ENCODE measurements at regions not wholly inside any gene's neighbourhood (a gene's known extent, or its start where the extent isn't known, plus 50 kb on each side); places are given as distances from the start of the nearest gene placed in this dataset.

DNA sequence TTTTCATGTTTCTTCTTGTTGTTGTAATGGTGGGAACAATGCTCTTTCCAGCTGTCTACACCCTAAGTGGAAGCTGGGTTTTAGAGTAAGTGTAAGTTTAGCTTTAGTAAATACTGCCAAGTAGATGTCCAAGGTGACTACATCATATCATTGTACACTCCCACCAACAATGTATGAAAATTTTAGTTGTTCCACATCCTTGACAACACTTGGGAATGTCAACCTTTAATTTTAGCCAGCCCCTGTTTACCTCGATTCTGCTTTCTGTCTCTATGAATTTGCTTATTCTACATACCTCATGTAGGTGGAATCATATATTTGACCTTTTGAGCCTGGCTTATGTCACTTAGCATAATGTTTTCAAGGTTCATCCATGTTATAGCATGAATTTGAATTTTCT is 93.0 kb downstream of the MTPAP start:
- no peak for DNase-seq

DNA sequence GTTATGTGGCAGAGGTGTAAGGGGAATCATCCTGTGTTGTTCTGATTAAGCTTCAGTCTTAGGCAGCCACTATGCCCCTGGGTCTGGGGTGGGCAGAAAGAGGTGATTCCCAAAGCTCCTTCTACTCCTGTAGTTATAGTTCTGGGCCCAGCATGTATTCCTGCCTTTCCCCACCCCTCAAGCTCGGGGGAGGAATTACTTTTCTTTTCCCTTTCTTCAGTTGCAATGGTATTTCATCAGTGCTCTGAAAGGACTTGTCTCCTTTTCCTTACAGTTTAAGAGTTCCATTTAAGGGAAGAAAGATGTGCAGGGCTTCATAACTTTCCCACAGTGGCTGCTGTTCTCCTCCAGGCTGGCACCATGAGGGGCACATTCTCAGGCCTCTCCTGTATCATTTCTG is 94.2 kb downstream of the MTPAP start:
- DNase-seq, result no peak

DNA sequence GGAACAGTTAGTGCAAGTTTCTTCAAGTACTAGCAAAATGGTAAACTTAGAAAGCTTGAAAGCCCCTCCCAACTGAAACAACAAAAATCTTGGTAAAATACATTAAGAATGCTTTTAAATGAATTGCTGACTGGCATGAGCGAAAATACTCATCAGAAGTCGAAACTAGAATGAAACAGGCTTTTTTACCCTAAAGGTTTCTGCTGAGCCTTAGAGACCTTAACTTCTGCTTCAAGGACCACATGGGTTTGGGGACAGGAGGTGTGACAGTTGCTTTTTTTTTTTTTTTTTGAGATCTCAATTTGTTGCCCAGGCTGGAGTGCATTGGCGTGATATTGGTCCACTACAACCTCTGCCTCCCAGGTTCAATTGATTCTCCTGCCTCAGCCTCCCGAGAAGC is 100.3 kb downstream of the MTPAP start:
- no peak for DNase-seq

DNA sequence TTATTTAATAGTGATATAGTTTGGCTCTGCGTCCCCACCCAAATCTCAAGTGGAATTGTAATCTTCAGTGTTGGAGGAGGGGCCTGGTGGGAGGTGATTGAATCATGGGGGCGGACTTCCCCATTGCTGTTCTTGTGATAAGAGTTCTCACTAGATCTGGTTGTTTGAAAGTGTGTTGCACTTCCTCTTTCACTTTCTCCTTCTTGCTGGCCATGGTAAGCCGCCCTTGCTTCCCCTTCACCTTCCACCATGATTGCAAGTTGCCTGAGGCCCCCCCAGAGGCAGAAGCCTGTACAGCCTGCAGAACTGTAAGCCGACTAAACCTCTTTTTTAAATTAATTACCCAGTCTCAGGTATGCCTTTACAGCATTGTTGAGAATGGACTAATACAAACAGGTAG is 101.4 kb downstream of the MTPAP start:
- DNase-seq, result no peak

DNA sequence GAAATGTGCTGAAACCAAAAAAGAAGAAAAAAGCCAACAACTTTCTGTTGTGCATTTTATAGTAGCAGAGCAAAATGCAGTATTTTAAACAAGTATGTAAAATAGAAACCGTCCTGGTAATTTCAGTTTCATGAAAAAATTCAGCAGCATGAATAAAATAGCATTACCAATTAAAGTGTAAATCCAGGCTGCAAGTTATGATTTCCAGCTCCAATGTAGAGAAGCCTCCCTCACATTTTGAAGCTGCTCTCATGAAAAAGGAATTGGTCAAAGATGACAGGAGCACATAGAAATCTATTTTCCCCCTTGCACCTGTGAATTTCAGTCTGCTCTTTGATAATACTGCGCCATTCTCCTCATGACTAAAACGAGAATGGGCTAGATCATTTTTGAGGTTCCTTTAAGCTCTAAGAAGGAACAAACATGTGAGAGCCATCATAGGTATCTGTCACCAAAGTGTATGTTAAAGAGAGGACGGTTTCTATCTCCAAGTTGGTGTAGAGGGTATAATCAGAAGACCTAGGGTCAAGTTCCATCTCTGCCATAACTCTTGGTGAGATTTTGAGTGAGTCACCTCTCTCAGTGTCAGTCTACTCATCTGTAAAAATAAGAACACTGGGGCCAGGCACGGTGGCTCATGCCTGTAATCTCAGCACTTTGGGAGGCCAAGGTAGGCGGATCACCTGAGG is 107.5 kb downstream of the MTPAP start:
- DNase-seq, result no peak

DNA sequence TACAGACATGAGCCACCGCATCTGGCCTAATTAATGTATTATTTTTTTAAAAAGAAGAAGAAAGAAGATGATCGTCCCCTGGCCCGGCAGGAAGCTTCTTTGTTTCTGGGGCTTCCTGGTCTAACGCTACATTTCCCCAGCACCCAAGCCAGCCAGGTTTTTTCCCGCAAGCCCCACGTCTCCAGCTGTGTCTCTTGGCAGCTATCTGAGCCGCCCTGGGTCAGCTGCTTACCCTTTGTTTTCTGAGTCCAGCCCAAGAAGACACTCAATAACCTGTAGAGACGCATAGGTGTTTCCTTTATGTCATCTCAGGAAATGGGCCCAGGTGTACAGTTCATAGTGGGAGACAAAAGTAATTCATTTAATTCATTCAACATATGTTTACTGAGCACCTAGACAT is 110.2 kb downstream of the MTPAP start:
- no peak for DNase-seq

DNA sequence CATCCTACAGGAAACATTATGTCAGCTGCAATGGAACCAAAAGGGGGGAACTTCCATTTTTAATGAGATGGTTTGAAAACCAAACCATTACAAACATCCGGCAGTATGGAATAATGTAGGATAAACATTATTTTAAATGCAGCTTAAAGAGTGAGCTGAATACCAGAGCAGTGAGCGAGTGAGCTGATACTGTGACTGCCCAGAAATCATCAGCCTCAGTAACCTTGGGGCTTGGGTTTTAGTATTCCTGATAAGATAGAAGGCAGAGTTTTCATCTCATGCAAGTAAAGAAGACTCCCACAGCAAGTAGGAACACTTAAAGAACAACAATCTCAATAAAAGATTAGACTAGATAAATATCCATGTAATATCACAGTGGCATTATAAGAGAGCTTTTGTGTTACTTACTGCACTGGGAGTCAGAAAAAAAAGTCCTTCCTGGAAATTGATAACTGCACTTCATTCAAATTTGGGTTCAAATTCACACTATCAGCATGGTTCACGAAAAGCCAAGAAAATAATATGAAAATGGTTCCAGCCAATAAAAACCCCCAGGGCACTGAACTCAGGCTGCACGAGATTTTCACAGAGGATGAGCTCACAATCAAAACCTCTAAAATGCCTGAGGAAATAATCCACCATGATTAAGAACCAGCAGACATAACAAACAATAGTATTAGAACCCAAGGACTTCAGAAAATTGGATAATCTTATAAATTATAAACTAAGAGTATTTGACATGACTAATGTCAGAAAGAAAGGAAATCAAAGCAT is 115.7 kb downstream of the MTPAP start:
- DNase-seq, result no peak

DNA sequence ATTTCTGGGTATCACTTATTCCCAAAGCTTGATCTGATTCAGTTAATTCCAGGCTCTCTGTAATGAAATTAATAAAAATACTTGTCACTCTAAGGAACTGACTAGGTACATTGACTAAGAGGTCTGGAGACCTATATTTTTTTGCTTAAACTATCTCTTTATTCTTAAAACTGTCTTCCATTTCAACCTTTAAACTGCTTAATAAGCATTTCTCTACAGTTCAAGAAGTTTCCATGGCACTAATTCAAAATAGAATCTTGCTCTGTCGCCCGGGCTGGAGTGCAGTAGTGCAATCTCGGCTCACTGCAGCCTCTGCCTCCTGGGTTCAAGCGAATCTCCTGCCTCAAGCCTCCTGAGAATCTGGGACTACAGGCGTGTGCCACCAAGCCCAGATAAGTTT is 117.4 kb downstream of the MTPAP start:
- no peak for DNase-seq

DNA sequence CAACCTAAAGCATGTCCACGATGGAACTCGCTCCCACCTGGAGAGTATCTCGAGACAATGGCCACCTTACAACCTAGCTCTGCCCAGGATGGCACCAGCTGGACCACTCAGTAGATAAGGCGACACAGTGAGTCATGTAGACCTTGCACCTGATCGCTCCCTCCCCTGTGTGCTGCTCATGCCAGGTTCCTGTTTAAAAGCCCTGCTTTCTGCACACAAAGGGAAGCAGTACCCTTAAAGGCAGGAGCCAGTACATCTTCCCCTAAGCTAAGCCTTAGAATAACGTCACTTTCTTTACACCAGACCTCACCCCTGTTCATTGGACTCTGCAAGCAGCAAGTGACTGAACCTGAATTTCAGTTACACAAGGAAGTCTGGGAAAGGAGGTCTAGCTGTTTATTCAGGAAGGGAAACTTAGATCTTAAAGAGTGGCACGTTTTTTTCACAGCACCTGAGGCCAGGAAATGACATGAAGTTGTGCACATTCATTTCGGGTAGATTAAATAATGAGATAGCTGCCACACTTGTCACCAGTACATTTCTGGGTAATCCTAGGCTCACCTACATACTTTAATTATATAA is 117.9 kb downstream of the MTPAP start:
- DNase-seq, result no peak

DNA sequence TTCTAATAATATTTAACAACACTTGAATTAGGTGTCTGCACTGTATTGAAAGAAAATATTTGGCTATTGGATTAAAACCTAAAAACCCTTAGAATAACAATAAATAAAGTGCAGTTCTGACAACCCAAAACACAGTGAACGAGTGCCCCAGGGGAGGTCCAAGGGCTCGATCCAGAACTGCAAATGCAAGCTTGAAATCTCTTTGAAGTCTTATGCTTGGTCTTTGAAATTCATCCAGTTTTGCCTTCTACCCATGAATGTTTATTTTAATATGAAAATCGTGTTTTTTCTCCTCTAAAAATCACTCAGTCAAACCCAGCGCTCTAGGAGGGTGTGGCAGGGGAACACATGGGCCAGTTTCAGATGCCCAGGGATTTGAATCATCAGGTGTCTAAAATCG is 119.5 kb downstream of the MTPAP start:
- DNase-seq, result no peak

DNA sequence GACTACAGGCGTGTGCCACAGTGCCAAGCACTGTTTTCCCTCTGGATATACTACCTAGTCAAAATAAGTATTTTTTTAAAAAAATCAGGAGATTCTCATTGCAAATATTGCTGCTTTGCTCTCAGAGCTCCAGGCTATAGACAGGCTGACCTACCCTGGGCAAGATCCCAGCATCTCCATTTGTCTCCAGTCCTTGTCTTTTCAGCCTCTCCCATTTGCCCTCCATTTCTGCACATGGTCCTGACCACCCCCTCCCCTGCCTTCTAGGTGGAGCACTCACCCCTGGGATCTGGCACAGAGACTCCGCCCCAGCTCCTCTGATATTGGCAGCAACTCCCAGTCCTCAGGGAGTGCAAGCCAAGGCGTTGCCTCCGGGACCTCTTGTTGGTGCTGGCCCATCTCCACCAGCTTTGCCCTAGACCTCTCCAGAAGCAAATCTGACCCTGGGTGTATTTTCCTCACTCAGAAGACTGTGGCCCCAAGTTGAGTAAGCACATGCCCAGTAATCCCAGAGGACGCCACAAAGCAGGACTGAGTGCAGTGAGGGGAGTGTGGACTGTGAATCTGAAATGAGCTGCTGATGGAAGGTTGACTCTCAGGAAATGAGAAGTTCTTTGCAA is 120.6 kb downstream of the MTPAP start:
- no peak for DNase-seq

DNA sequence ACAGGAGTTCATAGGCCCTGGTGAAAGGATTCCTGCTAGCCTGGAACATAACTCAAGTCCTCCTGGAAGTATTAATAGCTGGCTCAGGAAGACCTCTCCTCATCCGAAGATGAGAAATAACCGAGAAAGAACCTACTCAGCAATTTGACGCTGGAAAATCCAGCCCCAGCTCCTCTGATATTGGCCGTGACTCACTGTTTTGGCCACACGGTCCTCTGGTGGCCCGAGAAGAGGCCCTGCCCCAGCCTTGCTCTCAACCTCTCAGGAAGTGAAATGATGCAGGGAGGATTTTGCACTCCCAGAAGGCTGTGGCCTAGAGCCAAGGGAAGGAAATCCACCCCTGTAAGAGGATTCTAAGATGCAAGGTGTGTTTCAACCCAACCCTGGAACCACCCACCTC is 121.6 kb downstream of the MTPAP start:
- no peak for DNase-seq

DNA sequence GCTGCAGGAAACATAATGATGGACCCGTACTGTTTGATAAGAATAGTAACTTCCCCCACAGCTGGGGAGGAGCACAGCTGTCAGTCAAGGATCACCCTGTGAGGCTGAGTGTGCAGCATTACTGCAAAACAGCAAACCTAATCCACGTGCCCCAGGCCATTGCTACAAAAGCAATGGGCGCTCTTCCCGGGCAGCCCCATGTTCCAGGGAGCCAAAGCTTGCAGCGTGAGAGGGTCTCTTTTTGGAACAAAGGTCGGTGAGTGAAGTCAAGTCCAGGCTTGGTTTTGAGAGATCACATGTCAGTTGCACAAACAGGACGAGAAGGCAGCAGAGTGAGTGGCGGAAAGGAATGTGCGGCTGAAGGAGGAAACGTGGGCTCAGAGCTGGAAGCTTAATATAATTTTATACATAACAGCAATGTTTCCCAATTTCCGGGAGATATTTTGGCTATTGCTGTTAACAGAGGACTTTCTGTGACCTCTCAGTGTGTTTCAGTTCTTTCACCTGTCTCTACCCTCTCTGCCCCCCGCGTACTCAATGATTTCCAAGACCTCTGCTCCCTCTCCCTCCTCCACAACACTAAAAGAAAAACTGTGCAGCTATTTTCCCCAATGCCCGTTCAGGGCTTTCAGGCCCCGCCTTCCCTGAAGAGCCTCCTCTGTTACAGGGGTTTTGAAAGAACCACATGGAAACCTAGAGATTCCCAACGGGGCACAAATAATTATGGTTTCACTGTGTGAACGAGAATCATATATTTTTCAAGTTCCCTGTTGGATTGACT is 128.9 kb downstream of the MTPAP start:
- no peak for DNase-seq

DNA sequence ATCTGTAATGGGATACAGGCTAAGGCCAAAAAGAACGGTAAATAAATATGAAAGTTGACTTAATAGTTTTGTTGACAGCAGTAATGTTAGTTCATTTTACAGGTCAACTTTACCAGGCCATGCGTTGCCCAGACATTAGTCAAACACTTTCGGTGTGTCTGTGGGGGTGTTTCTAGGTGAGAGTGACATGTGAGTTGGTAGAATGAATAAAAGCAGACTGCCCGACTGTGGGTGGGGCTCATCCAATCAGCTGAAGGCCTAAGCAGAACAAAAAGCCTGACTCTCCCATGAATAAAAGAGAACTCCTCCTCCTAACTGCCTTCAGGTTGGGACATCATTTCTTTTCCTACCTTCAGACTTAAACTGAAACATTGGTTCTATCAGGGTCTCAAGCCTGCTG is 132.3 kb downstream of the MTPAP start:
- DNase-seq, result no peak

DNA sequence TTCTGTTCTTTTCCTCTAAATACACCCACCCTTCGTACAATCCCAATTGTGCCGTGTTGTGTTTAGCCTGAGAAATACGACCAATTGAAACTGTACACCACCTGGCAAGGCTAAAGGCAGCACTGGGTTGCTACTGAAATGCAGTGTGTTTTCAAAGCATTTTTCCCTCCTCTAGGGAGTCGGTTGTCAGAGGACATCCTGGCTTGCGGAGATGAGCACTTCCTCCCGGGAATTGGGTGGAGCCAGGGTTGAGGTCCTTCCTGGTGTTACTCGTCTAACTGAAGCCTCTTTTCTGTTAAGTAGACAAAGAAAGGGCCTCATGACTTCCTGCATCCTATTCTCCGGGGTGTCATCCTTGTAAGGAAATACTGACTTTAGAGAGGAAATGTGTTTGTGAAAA is 133.5 kb downstream of the MTPAP start:
- DNase-seq, result no peak

DNA sequence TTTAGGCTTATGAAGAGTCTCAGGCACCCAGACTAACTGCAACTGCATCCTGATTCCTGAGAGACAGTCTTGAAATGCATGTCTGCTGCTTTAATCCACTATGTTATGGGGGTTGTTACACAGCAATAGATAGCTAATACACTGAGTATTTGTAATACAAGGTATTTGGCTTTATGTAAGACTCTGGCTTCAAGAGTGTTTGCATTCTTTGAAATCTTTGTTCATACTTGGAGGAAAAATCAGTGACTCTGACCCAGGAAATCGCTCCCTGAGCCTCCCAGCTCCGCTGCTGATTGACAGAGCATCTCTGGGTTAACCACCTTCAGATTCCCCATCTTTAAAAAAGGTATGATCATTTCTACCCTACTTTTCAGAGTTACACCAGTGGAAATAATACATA is 133.9 kb downstream of the MTPAP start:
- no peak for DNase-seq

DNA sequence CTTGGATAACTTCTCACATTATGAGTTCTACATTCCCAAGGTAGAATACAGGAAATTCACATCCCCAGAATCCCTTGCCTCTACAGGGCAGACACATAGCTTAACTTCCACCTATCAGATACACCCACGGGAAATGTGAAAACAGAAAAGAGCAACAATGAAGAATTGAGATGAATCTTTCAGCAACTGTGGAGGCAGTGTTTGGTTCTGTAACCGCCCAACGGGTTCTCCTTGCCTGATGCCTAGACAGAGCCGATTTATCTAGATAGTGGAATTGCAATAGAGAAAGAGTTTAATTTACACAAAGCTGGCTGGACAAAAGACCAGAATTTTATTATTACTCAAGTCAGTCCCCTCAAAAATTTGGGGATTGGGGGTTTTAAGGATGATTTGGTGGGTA is 138.8 kb downstream of the MTPAP start:
- no peak for DNase-seq

DNA sequence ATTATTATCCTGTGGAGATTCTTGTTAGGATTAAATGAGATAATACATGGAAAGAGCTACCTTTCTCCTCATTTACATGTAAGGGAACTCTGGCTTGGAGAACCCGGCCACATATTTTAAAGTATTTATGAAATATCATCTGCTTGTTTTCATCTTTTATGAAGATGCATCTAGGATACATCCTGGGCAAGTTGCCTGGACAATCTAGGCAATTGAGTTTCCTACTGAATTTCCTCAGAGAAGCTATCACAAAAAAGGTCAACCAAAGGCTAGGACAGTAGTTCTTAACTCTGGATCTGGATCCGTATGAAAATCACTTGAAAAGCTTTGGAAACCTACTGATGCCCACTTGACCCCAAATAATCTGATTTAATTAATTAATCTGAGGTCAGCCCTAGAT is 140.7 kb downstream of the MTPAP start:
- no peak for DNase-seq

DNA sequence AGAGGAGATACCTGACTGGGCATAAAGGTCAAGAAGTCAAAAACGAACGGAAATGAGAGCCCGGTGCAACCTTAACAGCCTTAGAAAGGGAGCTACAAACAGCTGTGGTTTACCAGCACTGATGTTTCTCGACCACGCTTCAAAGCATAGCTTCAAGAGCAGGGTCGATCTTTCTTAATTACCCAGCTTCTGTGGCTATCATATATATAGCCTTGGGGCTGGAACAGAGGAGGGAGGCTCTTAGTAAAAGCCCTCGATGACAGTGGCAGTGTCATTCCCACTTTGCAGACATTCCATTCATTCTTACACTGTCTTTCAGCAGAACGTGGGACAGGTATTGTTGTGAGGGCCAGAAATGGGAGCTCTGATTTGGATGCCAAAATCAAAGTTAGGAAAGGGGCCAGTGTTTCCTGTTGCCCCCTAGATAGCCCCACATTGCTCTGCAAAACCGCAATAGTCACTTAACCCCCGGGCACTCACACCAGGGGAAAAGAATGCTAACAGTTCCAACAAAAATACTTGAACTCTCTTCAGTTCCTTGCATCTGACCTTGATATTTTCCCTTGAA is 141.5 kb downstream of the MTPAP start:
- no peak for DNase-seq

DNA sequence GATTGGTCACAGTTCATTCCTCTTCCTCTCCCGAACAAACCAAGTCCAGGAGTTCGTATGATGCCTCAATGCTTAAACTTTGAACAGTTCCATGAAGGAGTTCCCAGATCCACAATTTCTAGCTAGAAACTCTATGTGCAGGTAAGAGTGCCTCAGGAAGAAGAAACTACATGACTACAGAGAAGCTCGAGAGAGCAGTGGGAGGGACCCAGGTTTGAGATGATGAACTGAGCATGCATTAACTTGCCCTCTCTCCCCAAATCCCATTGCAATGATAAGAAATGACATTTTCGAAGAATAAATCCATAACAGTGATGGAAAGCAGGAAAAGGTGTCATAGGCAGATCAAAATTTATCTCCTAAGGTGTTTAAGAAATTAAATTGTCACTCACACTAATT is 140.6 kb upstream of the JCAD start:
- no peak for DNase-seq

DNA sequence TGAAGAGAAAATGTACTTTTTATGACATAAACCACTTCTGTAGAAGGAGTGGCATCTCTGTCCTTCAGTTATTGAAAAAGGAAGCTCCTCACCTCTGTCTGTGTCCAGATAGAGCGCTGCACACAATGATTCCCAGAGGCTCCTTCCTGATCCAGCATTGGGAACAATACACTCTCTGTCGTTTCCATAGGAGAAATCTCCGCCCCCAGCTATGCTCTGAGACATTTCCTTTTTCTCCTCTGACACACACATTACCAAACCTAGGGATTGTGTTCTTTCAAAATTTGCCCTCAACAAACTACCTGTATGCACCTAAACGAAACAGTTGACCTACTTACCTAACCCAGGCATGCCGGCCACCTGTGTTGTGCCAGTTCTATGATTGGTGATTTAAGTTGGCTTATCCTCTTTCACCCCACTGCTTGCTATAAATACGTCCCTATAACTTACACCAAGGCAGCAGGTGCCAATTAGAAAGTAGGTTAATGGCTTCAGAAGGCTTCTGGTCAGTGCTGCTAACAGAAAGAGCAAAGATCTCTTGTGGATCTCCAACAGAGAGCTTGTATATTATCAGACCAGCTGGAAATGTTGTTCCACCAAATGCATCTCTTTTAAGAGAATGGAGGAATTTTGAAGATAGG is 140.1 kb upstream of the JCAD start:
- DNase-seq, result no peak

DNA sequence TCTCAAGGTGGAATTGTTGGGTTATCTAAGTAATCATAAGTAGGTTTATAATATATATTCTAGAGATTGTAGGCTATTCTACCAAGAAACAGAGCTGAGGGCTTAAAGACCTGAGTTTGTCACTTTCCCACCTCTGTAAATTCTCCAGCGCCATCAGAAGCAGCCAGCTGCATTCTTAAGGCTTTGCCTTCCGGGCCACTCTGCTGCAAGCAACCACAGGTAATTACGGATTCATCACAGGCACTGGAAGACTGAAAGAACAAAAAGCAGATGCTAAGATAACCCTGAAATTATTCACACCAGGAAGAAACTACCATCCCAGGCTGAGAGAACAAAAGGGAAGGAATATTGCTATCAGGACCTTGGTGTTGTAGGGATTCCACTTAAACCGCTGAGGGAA is 137.8 kb upstream of the JCAD start:
- no peak for DNase-seq

Data from HCEC 1CT (cell line).